ENCODE measurements at regions not wholly inside any gene's neighbourhood (a gene's known extent, or its start where the extent isn't known, plus 50 kb on each side); places are given as distances from the start of the nearest gene placed in this dataset.

- POLR2A ChIA-PET = no interaction called here
- DNase-seq (ENCODE audit: extremely low spot score) = no peak
- CTCF ChIA-PET = no interaction called here
- no peak for TF ChIP-seq SUZ12 (IDR thresholded peaks at IDR 0.05)
- no peak for TF ChIP-seq SP1 (IDR thresholded peaks at IDR 0.05)
- TF ChIP-seq NFRKB (IDR thresholded peaks at IDR 0.05) = no peak
- no peak for TF ChIP-seq LEF1 (IDR thresholded peaks at IDR 0.05; ENCODE audit: borderline replicate concordance)
- TF ChIP-seq L3MBTL2 (conservative IDR thresholded peaks at IDR 0.05) = no peak
- no peak for TF ChIP-seq HDGF (IDR thresholded peaks at IDR 0.05; ENCODE audit: borderline replicate concordance)
- no peak for TF ChIP-seq ARNT (IDR thresholded peaks at IDR 0.05)
- no peak for TF ChIP-seq FOXA1 (IDR thresholded peaks at IDR 0.05)
- no peak for TF ChIP-seq FOXK2 (IDR thresholded peaks at IDR 0.05)
- TF ChIP-seq BHLHE40 (IDR thresholded peaks at IDR 0.05; ENCODE audit: borderline replicate concordance) = no peak
- no peak for TF ChIP-seq ZNF384 (IDR thresholded peaks at IDR 0.05)
- no peak for TF ChIP-seq ELF4 (IDR thresholded peaks at IDR 0.05)
- no peak for TF ChIP-seq FOXM1 (IDR thresholded peaks at IDR 0.05; ENCODE audit: borderline replicate concordance)
Measured at GRCh38 chr2:221752781-221753180, 180.7 kb upstream of the EPHA4 start.

- CTCF ChIA-PET = no interaction called here
- POLR2A ChIA-PET = no interaction called here
- TF ChIP-seq BHLHE40 (IDR thresholded peaks at IDR 0.05; ENCODE audit: borderline replicate concordance) (no peak), HDGF (IDR thresholded peaks at IDR 0.05; ENCODE audit: borderline replicate concordance) (no peak), ARNT (IDR thresholded peaks at IDR 0.05) (no peak), SUZ12 (IDR thresholded peaks at IDR 0.05) (no peak)
- no peak for DNase-seq (ENCODE audit: extremely low spot score)
Measured at GRCh38 chr2:221750316-221750715, 178.2 kb upstream of the EPHA4 start.

GRCh38 chr2:221747289-221747972 is 175.3 kb upstream of the EPHA4 start:
- no peak for DNase-seq (ENCODE audit: extremely low spot score)
- ChIA-PET POLR2A (no interaction called here), CTCF (interaction anchor here (0.8 kb wide), 1 partner anchor 36 kb away, joined by 4 read pairs; no protein-coding TSS in a partner anchor)
- TF ChIP-seq PKNOX1 (IDR thresholded peaks at IDR 0.05) (no peak), HDGF (IDR thresholded peaks at IDR 0.05; ENCODE audit: borderline replicate concordance) (no peak), TARDBP (IDR thresholded peaks at IDR 0.05) (no peak), SUZ12 (IDR thresholded peaks at IDR 0.05) (no peak), NFRKB (IDR thresholded peaks at IDR 0.05) (no peak), ZNF384 (IDR thresholded peaks at IDR 0.05) (no peak), LEF1 (IDR thresholded peaks at IDR 0.05; ENCODE audit: borderline replicate concordance) (no peak), FOXA1 (IDR thresholded peaks at IDR 0.05) (no peak), CTBP1 (IDR thresholded peaks at IDR 0.05; ENCODE audit: borderline replicate concordance) (no peak), FOXK2 (IDR thresholded peaks at IDR 0.05) (no peak), ELF4 (IDR thresholded peaks at IDR 0.05) (no peak), BHLHE40 (IDR thresholded peaks at IDR 0.05; ENCODE audit: borderline replicate concordance) (no peak), FOXM1 (IDR thresholded peaks at IDR 0.05; ENCODE audit: borderline replicate concordance) (no peak), SP1 (IDR thresholded peaks at IDR 0.05) (no peak), ARNT (IDR thresholded peaks at IDR 0.05) (no peak), L3MBTL2 (conservative IDR thresholded peaks at IDR 0.05) (no peak)

GRCh38 chr2:221741496-221742211 is 169.6 kb upstream of the EPHA4 start:
- ChIA-PET POLR2A (no interaction called here), CTCF (no interaction called here)
- DNase-seq (ENCODE audit: extremely low spot score) = no peak
- TF ChIP-seq PKNOX1 (IDR thresholded peaks at IDR 0.05) (no peak), BHLHE40 (IDR thresholded peaks at IDR 0.05; ENCODE audit: borderline replicate concordance) (no peak), SUZ12 (IDR thresholded peaks at IDR 0.05) (no peak), L3MBTL2 (conservative IDR thresholded peaks at IDR 0.05) (no peak), ARNT (IDR thresholded peaks at IDR 0.05) (no peak), NFRKB (IDR thresholded peaks at IDR 0.05) (no peak), FOXK2 (IDR thresholded peaks at IDR 0.05) (no peak), LEF1 (IDR thresholded peaks at IDR 0.05; ENCODE audit: borderline replicate concordance) (no peak), FOXA1 (IDR thresholded peaks at IDR 0.05) (no peak), CTBP1 (IDR thresholded peaks at IDR 0.05; ENCODE audit: borderline replicate concordance) (no peak), ELF4 (IDR thresholded peaks at IDR 0.05) (no peak)

- CTCF ChIA-PET = no interaction called here
- TF ChIP-seq CTBP1 (IDR thresholded peaks at IDR 0.05; ENCODE audit: borderline replicate concordance) = no peak
- TF ChIP-seq LEF1 (IDR thresholded peaks at IDR 0.05; ENCODE audit: borderline replicate concordance) = no peak
- no peak for TF ChIP-seq FOXM1 (IDR thresholded peaks at IDR 0.05; ENCODE audit: borderline replicate concordance)
- TF ChIP-seq SP1 (IDR thresholded peaks at IDR 0.05) = no peak
- TF ChIP-seq PKNOX1 (IDR thresholded peaks at IDR 0.05) = no peak
- no peak for TF ChIP-seq FOXA1 (IDR thresholded peaks at IDR 0.05)
- no peak for TF ChIP-seq HDGF (IDR thresholded peaks at IDR 0.05; ENCODE audit: borderline replicate concordance)
- no peak for TF ChIP-seq BHLHE40 (IDR thresholded peaks at IDR 0.05; ENCODE audit: borderline replicate concordance)
- no peak for TF ChIP-seq FOXK2 (IDR thresholded peaks at IDR 0.05)
- no peak for TF ChIP-seq ELF4 (IDR thresholded peaks at IDR 0.05)
- TF ChIP-seq NFRKB (IDR thresholded peaks at IDR 0.05) = no peak
- no peak for TF ChIP-seq SUZ12 (IDR thresholded peaks at IDR 0.05)
- no peak for TF ChIP-seq ARNT (IDR thresholded peaks at IDR 0.05)
- no peak for TF ChIP-seq L3MBTL2 (conservative IDR thresholded peaks at IDR 0.05)
- no peak for TF ChIP-seq TARDBP (IDR thresholded peaks at IDR 0.05)
- no peak for TF ChIP-seq ZNF384 (IDR thresholded peaks at IDR 0.05)
- no peak for DNase-seq (ENCODE audit: extremely low spot score)
- POLR2A ChIA-PET = no interaction called here
Measured at GRCh38 chr2:221731432-221732145, 159.5 kb upstream of the EPHA4 start.
